ENCODE measurements at regions not wholly inside any gene's neighbourhood (a gene's known extent, or its start where the extent isn't known, plus 50 kb on each side); places are given as distances from the start of the nearest gene placed in this dataset.

DNA sequence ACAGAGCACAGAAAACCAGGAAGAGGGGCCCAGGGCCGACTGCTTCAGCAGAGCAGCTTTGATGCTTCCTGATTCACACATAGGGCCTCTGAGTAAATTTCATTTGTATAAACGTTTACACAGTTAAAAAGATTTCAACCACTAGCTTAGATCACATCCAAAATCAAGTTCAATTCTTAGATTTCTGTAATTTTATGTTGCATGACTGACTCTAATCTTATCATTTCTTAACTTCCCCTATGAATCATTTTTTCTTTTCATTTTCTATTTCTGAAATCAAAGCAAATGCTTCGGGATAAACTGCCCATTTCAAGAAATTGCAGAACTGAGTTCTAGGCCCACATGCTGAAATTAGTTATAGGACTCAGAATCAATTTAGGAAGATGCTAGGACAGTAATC is 224.7 kb downstream of the INHBA start:
- Mint-ChIP-seq H3K27me3 (no peaks in the 10 kb centered on the region), H3K27ac (no peak overlapping the region), H3K9me3 (peaks cover 8% of the 10 kb centered on the region), H3K4me3 (no peak overlapping the region), H3K4me1 (no peaks in the 10 kb centered on the region), H3K36me3 (ENCODE audit: low read depth) (no peaks in the 10 kb centered on the region)
- ATAC-seq (replicated peaks) = no peak

DNA sequence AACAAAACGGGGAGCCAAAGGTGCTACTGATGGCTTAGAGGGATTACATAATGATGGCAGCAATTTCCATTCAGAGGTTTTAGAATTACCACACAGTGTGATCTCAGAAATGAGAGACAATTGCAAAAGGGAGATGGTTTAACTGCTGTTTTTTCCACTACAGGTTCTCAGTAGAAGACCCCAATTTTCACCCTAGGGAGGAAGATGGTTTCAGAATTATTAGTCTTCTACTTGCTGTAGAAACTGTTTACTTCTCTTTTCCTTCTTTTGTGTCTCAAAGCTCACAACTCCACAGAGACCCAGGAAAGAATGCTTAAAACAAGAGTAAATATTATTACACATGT is 226.5 kb downstream of the INHBA start:
- Mint-ChIP-seq H3K4me1 (no peaks in the 10 kb centered on the region), H3K4me3 (no peak overlapping the region), H3K27ac (no peak overlapping the region), H3K9me3 (peaks cover 15% of the 10 kb centered on the region), H3K36me3 (ENCODE audit: low read depth) (no peaks in the 10 kb centered on the region), H3K27me3 (no peaks in the 10 kb centered on the region)
- ATAC-seq (replicated peaks) = no peak

DNA sequence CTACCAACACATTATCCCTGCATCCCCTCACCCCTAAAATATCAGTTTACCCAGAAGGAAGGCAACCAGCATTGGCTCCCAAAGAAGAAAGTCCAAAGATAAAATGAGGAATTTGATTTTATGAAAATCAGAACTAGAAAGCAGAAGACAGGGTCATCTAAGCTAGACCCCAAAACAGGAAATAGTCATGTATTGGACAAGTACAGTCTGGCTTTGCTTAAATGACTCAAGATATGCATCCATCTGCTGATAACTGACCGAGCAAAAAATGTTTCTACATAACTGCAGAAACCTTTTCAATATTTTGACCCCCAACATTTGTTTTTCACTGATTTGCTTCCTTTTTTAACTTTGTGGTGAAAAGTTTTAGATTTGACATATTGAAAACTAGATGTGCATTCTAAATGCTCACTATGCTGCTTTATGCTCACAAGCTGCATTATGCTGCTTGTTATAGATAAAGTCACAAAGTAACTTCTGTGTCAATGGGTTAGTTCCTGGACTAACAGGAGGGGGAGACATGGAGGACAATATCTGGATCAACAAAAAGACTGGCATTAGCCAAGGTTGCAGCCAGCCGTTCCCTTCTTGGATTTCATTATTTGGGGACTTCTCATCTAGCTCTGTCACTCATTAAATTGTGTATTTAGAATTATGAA is 227.0 kb downstream of the INHBA start:
- no peak overlapping the region for H3K4me3 Mint-ChIP-seq
- no peaks in the 10 kb centered on the region for H3K36me3 Mint-ChIP-seq (ENCODE audit: low read depth)
- no peaks in the 10 kb centered on the region for H3K27me3 Mint-ChIP-seq
- peaks cover 15% of the 10 kb centered on the region for H3K9me3 Mint-ChIP-seq
- no peak overlapping the region for H3K27ac Mint-ChIP-seq
- no peak for ATAC-seq (replicated peaks)
- no peaks in the 10 kb centered on the region for H3K4me1 Mint-ChIP-seq

DNA sequence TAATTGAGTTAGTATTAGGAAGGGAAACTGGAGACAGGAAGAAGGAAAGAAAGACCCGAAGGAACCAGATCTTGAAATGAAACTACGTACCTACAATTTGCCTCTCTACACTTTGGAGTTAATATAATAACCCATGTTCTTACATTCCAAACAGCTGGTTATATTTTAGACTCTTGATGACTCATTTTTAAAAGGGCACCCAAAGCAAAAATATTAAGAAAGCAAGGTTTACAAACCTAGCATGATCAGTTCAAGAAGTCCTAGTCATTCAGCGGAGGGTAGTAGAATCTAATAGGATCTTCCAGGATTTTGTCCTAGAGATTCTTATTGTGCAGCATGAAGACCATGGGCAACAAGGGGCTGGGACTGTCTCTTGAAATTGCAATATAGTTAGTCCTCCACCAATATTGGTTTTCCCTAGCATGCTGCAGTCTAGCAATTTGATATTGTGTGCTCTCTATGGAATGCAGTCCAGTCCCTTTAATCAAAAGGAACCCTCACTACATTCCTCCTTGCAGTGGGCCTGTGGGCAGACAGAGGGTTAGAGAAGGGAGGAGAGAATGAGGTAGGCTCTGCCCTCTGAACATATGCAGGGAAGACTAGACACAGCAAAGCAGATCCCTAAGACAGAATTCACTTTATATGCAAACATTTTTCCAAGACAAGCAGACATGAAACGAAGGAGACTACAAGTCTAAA is 230.3 kb downstream of the INHBA start:
- H3K9me3 Mint-ChIP-seq = peaks cover 14% of the 10 kb centered on the region
- no peak for ATAC-seq (replicated peaks)
- H3K4me1 Mint-ChIP-seq = no peaks in the 10 kb centered on the region
- no peak overlapping the region for H3K4me3 Mint-ChIP-seq
- H3K36me3 Mint-ChIP-seq (ENCODE audit: low read depth) = no peaks in the 10 kb centered on the region
- H3K27ac Mint-ChIP-seq = no peak overlapping the region
- H3K27me3 Mint-ChIP-seq = no peaks in the 10 kb centered on the region

DNA sequence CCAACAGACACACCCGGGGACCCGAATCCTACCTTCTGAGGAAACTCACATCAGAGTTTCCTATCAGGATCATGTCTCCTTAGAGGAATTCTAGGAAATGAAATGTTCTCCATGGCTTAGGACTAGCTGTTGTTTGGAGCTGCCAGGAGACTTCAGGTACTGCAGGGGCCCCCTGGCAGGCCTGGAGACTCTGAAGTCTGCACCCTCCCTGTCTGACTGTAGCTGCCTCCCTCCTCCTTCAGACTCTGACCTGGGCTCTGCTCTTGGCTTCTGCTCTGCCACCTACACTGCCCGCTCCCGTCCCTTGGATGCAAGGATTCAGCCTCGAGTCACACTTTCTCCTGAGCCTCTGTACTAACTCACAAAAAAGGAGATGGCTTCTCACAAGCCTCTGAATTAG is 232.8 kb downstream of the INHBA start:
- Mint-ChIP-seq H3K9me3 (peaks cover 10% of the 10 kb centered on the region), H3K4me3 (no peak overlapping the region), H3K4me1 (no peaks in the 10 kb centered on the region), H3K36me3 (ENCODE audit: low read depth) (no peaks in the 10 kb centered on the region), H3K27ac (no peak overlapping the region), H3K27me3 (no peaks in the 10 kb centered on the region)
- ATAC-seq (replicated peaks) = no peak

DNA sequence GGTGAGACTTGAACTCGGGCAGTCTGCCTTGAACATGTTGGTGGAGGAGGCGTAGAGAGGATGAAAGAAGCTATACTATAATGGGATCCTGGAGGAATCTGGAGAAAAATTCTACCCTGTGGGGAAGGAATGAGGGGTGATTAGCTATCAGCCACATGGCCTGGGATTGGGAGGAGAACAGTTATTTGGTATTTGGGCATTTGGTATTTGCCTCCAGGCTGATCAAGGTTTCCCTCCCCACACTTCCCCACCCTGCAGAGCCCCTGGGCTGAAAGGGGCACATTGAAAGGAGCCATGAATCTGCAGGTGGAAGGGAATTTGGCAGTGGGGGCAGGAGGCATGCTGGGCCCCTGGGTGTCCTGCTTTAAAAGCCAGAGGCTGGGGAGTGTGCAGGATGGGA is 235.3 kb downstream of the INHBA start:
- Mint-ChIP-seq H3K27me3 (no peaks in the 10 kb centered on the region), H3K4me3 (no peak overlapping the region), H3K36me3 (ENCODE audit: low read depth) (no peaks in the 10 kb centered on the region), H3K4me1 (no peaks in the 10 kb centered on the region), H3K9me3 (peaks cover 13% of the 10 kb centered on the region), H3K27ac (no peak overlapping the region)
- no peak for ATAC-seq (replicated peaks)

DNA sequence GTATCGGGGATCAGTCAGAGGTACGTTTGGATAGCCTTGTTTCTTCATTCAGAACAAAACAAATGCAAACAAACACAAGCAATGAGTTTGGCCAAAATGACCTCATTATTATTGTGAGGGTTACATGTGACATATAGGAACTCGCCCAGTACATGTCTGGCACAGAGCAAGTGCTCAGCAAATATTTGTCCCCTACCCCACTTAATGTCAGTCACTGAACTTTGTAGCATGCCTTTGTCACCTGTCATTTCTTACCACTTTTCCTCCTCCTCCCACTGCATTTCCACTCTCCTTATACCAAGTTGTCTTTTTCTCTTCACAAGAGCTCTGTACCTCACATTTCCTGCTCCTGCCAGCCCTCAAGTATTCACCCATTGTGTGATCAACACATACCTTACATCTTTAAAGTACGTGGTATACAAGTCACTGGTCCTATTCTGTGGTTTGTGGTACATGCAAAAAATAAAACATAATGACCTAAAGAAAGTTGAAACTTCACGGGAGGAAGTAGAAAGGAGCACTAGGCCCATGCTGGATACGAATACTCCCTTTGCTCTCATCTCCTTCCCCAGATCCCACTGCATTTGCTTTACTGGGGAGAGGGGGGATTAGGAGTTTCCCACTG is 236.0 kb downstream of the INHBA start:
- Mint-ChIP-seq H3K27ac (no peak overlapping the region), H3K9me3 (peaks cover 14% of the 10 kb centered on the region), H3K36me3 (ENCODE audit: low read depth) (no peaks in the 10 kb centered on the region), H3K4me1 (no peaks in the 10 kb centered on the region), H3K27me3 (no peaks in the 10 kb centered on the region), H3K4me3 (no peak overlapping the region)
- ATAC-seq (replicated peaks) = no peak

DNA sequence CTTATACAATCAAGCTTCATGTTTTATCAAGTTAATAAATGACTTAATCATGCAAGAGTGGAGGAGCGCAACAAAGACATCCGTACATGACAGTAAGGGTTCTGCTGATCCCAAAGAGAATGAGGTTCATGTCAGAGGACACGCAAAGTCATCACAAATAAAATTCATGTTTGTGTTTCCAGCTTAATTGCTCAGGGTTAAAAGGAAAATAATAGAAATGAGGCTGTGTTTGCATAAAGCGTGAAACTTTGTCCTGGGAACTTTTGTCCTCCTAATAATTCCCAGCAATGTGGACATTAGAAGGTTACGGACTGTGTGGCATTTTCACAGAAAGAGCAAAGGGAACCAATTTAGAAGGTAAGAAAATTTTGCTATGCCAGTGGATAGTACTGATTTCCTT is 237.3 kb downstream of the INHBA start:
- no peaks in the 10 kb centered on the region for H3K36me3 Mint-ChIP-seq (ENCODE audit: low read depth)
- no peaks in the 10 kb centered on the region for H3K27me3 Mint-ChIP-seq
- H3K4me1 Mint-ChIP-seq = no peaks in the 10 kb centered on the region
- H3K27ac Mint-ChIP-seq = no peak overlapping the region
- H3K4me3 Mint-ChIP-seq = no peak overlapping the region
- peaks cover 26% of the 10 kb centered on the region for H3K9me3 Mint-ChIP-seq
- ATAC-seq (replicated peaks) = no peak

DNA sequence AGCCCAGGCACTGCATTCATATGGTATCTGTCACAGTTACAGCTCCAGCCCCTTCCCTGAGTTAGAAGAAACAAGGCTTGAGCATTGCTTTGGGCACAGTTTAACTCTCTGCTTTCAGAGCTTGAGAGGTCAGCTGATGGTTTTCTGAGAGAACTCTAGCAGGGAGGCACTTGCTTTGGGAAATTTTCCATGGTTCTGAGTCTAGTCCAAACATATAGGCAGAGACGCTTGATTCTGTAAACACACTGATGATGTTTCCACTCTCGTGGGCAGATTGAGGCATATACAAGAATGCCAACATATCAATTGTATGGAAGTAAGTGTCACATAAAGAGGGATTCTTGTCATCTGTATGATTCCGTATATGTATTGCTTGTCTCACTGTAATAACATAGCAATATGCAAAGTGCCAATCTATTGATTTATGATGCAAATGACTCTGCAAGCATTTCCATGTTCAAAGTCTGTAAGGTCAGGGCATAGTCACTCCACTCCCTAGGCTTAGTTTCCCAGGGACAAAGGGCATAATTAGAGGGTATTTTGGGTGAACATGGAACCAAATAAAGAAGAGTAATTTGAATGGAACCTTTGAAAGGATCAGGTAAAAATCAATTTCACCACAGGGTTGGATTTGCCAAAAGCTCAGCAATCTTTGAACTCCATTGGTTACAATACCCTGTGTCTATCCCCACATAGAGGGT is 239.0 kb downstream of the INHBA start:
- Mint-ChIP-seq H3K4me1 (no peaks in the 10 kb centered on the region), H3K36me3 (ENCODE audit: low read depth) (no peaks in the 10 kb centered on the region), H3K9me3 (peaks cover 26% of the 10 kb centered on the region), H3K27me3 (no peaks in the 10 kb centered on the region), H3K27ac (no peak overlapping the region), H3K4me3 (no peak overlapping the region)
- no peak for ATAC-seq (replicated peaks)

DNA sequence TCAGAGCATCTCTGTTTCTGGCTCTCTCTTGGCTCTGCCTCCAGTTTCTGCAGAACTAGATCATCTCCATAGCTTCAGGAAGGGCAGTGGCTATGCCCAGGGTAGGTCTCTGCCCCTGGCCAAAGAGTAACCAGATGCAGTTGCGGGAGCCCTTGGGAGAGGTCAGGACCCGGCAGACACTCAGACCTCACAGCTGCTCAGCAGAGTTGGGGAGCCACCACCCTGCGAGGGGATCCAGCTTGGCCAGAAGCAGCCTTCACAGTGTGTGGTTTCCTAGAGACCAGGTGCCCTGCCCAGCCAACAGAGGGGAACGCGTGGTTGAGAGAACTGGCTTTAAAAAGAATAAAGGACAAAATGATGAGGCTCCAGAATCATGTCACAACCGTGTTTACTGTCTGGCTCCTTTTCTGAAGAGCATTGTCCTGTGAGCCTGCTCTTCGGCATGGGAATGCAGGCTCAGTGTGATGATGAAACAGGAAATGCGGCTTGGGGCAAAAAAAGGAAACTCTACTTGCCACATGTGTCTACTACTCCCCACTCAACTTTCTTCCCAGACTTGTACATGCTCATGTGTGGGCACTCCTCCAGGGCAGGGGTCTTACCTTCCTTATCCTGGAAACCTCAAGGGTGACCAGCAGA is 243.1 kb downstream of the INHBA start:
- ATAC-seq (replicated peaks) = no peak
- Mint-ChIP-seq H3K27ac (no peak overlapping the region), H3K27me3 (no peaks in the 10 kb centered on the region), H3K36me3 (ENCODE audit: low read depth) (no peaks in the 10 kb centered on the region), H3K4me3 (no peak overlapping the region), H3K4me1 (no peaks in the 10 kb centered on the region), H3K9me3 (peaks cover 32% of the 10 kb centered on the region)

DNA sequence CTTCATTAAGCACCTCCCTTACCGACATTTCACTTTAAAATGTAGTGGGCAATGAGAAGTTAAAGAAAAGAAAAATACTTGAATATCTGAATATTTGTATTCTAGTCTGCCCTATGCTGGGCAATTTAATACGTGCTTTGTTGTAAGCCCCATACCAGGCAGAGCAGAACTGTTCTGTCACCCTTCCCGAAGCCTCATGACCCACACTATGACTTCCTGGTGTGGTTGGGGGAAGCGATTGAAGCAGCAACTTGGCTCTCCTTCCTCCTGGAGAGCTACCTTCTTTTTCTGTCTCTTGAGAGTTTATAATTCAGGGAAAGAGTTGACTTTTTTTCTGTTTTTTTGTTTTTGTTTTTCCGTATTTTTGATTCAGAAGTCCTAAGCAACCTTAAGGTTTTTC is 243.7 kb downstream of the INHBA start:
- Mint-ChIP-seq H3K27ac (no peak overlapping the region), H3K4me1 (no peaks in the 10 kb centered on the region), H3K4me3 (no peak overlapping the region), H3K36me3 (ENCODE audit: low read depth) (no peaks in the 10 kb centered on the region), H3K27me3 (no peaks in the 10 kb centered on the region), H3K9me3 (peaks cover 32% of the 10 kb centered on the region)
- no peak for ATAC-seq (replicated peaks)

DNA sequence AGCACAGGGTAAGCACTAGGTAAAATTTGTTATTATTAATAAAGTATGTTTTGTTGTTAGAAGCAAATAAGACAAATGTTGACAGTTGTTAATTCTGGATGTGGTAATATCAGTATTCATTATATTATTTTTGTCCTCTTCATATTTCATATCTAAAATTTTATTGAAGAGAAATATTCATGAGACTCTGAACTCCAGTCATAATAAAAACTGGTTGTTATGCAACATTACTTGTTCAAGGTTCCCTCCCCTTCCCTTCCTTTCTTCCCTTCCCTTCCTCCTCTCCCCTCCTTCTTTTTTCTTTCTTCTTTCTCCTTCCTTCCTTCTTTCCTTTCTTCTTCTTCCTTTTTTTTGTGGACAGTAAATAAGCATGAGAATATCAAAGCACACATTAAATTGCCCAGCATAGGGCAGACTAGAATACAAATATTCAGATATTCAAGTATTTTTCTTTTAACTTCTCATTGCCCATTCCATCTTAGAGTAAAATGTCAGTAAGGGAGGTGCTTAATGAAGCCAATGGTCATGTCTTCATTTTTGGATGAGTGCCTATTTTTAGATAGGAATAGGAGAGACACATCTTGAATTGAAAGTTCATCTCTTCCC is 245.0 kb downstream of the INHBA start:
- H3K4me1 Mint-ChIP-seq = no peaks in the 10 kb centered on the region
- H3K27me3 Mint-ChIP-seq = no peaks in the 10 kb centered on the region
- no peaks in the 10 kb centered on the region for H3K36me3 Mint-ChIP-seq (ENCODE audit: low read depth)
- no peak for ATAC-seq (replicated peaks)
- H3K27ac Mint-ChIP-seq = no peak overlapping the region
- H3K4me3 Mint-ChIP-seq = no peak overlapping the region
- peaks cover 29% of the 10 kb centered on the region for H3K9me3 Mint-ChIP-seq

DNA sequence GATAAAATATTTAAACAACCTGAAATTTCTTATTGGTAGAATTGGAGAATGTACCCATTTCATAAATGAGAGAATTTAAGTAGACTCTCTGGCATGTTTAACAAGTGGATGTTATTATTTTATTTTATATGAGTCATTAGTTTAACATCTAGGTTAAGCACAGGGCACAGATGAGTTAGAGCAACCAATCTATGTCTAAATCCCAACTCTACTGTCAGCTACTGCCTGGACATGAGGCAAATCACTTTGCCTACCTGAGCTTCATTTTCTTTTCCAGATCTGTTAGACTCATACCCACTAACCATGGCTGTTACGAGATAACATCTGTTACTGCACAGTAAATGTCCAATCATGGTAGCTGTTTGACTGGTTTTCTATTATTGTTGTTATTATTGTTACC is 251.1 kb downstream of the INHBA start:
- H3K36me3 Mint-ChIP-seq (ENCODE audit: low read depth) = no peaks in the 10 kb centered on the region
- H3K9me3 Mint-ChIP-seq = peaks cover 13% of the 10 kb centered on the region
- ATAC-seq (replicated peaks) = no peak
- H3K4me3 Mint-ChIP-seq = no peak overlapping the region
- H3K27me3 Mint-ChIP-seq = no peaks in the 10 kb centered on the region
- no peak overlapping the region for H3K27ac Mint-ChIP-seq
- H3K4me1 Mint-ChIP-seq = no peaks in the 10 kb centered on the region

DNA sequence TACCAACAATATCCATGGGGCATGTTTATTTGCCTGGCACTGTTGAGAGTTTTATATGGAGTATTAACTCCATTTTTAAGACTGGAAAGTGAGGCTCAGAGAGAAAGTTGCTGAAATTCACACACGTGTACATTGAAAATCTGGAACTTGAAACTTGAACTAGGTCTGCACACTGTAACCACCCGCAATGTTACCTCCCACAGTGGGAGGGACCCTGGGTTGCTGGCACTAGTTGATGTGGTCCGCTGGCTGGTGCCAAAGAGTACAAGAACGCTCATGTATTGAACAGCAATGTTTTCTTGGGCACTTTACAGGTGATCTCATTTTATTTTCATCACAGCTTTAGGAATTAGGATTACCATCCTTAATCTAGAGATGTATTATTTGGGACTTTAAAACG is 253.2 kb downstream of the INHBA start:
- Mint-ChIP-seq H3K36me3 (ENCODE audit: low read depth) (no peaks in the 10 kb centered on the region), H3K4me1 (no peaks in the 10 kb centered on the region), H3K27me3 (no peaks in the 10 kb centered on the region), H3K27ac (no peak overlapping the region), H3K4me3 (no peak overlapping the region), H3K9me3 (peaks cover 9% of the 10 kb centered on the region)
- ATAC-seq (replicated peaks) = no peak
